SHP77 treated with DMSO at 0.1 percent for 48 hours (cell line): ENCODE measurements at regions not wholly inside any gene's neighbourhood (a gene's known extent, or its start where the extent isn't known, plus 50 kb on each side); places are given as distances from the start of the nearest gene placed in this dataset.
A peak's percentile ranks its signal among the peaks of the same experiment; 100 is the strongest.

ENCODE experiments used
- DNase-seq: peaks from one replicate; lab custom pipeline; 2025; lab: John Stamatoyannopoulos, UW

GRCh38 chr1:232682248-232682647 lies 52.3 kb upstream of the SIPA1L2 start:
- DNase-seq: no peak

GRCh38 chr1:232684371-232685105 lies 54.6 kb upstream of the SIPA1L2 start:
- no peak for DNase-seq

GRCh38 chr1:232686346-232686745 lies 56.4 kb upstream of the SIPA1L2 start:
- no peak for DNase-seq

- no peak for DNase-seq
Measured at GRCh38 chr1:232687304-232687703, 57.4 kb upstream of the SIPA1L2 start.

- DNase-seq: no peak
Measured at GRCh38 chr1:232687728-232688127, 57.8 kb upstream of the SIPA1L2 start.

- DNase-seq: no peak
Measured at GRCh38 chr1:232688398-232688797, 58.5 kb upstream of the SIPA1L2 start.

- no peak for DNase-seq
Measured at GRCh38 chr1:232689711-232690110, 59.8 kb upstream of the SIPA1L2 start.

- DNase-seq: no peak
Measured at GRCh38 chr1:232690285-232690935, 60.5 kb upstream of the SIPA1L2 start.

GRCh38 chr1:232694475-232694874 lies 64.5 kb upstream of the SIPA1L2 start:
- no peak for DNase-seq

- DNase-seq: no peak
Measured at GRCh38 chr1:232695621-232696385, 65.9 kb upstream of the SIPA1L2 start.

- no peak for DNase-seq
Measured at GRCh38 chr1:232696466-232696865, 66.5 kb upstream of the SIPA1L2 start.

- no peak for DNase-seq
Measured at GRCh38 chr1:232697187-232697822, 67.4 kb upstream of the SIPA1L2 start.

- DNase-seq: no peak
Measured at GRCh38 chr1:232699814-232700213, 69.9 kb upstream of the SIPA1L2 start.

GRCh38 chr1:232702911-232703310 lies 73.0 kb upstream of the SIPA1L2 start:
- no peak for DNase-seq

- no peak for DNase-seq
Measured at GRCh38 chr1:232704256-232704655, 74.3 kb upstream of the SIPA1L2 start.

GRCh38 chr1:232704694-232705680 lies 75.1 kb upstream of the SIPA1L2 start:
- DNase-seq: peak; percentile 9

GRCh38 chr1:232705815-232706575 lies 76.1 kb upstream of the SIPA1L2 start:
- no peak for DNase-seq

- no peak for DNase-seq
Measured at GRCh38 chr1:232707142-232707541, 77.2 kb upstream of the SIPA1L2 start.

- DNase-seq: no peak
Measured at GRCh38 chr1:232709386-232709785, 79.5 kb upstream of the SIPA1L2 start.

GRCh38 chr1:232711996-232712395 lies 82.1 kb upstream of the SIPA1L2 start:
- DNase-seq: no peak
